ENCODE measurements at regions not wholly inside any gene's neighbourhood (a gene's known extent, or its start where the extent isn't known, plus 50 kb on each side); places are given as distances from the start of the nearest gene placed in this dataset.

GRCh38 chr9:106532306-106533015, 330.5 kb upstream of the ZNF462 start:
- ATAC-seq (ENCODE audit: low read depth in 2 of 2): no peak
- no peaks in the 10 kb centered on the region for H3K9me3 ChIP-seq (ENCODE audit: control insufficient read depth in 2 of 2, low read length in 2 of 2)
- H3K27ac ChIP-seq (ENCODE audit: insufficient read depth, low read length, poor library complexity, severe bottlenecking): no peak overlapping the region
- DNase-seq: no peak
- no peaks in the 10 kb centered on the region for H3K4me1 ChIP-seq (ENCODE audit: control insufficient read depth, insufficient read depth, low read length, poor library complexity, severe bottlenecking)
- no peaks in the 10 kb centered on the region for H3K27me3 ChIP-seq (ENCODE audit: control insufficient read depth, insufficient read depth, low read length)
- no peak overlapping the region for H3K4me3 ChIP-seq (ENCODE audit: low read depth, low read length)
- no peak overlapping the region for H3K27ac Mint-ChIP-seq
- H3K4me3 Mint-ChIP-seq: no peak overlapping the region
- no peaks in the 10 kb centered on the region for H3K4me1 Mint-ChIP-seq
- no peaks in the 10 kb centered on the region for H3K36me3 ChIP-seq (ENCODE audit: control insufficient read depth, insufficient read depth, low read length)
- peaks cover 1 to 13% (median 6%) of the 10 kb centered on the region in 7 donors for H3K9me3 Mint-ChIP-seq
- H3K36me3 Mint-ChIP-seq: no peaks in the 10 kb centered on the region
- no peaks in the 10 kb centered on the region for H3K27me3 Mint-ChIP-seq

GRCh38 chr9:106534800-106535199, 328.2 kb upstream of the ZNF462 start:
- Mint-ChIP-seq H3K9me3 (peaks cover 0 to 10% (median 3%) of the 10 kb centered on the region in 7 donors), H3K4me1 (no peaks in the 10 kb centered on the region), H3K27ac (no peak overlapping the region), H3K27me3 (no peaks in the 10 kb centered on the region), H3K36me3 (no peaks in the 10 kb centered on the region), H3K4me3 (no peak overlapping the region)
- ATAC-seq (ENCODE audit: low read depth in 2 of 2) (no peak), DNase-seq (no peak)
- H3K27me3 ChIP-seq (ENCODE audit: control insufficient read depth, insufficient read depth, low read length): no peaks in the 10 kb centered on the region
- H3K9me3 ChIP-seq (ENCODE audit: control insufficient read depth in 2 of 2, low read length in 2 of 2): no peaks in the 10 kb centered on the region
- H3K27ac ChIP-seq (ENCODE audit: insufficient read depth, low read length, poor library complexity, severe bottlenecking): no peak overlapping the region
- no peaks in the 10 kb centered on the region for H3K36me3 ChIP-seq (ENCODE audit: control insufficient read depth, insufficient read depth, low read length)
- no peaks in the 10 kb centered on the region for H3K4me1 ChIP-seq (ENCODE audit: control insufficient read depth, insufficient read depth, low read length, poor library complexity, severe bottlenecking)
- no peak overlapping the region for H3K4me3 ChIP-seq (ENCODE audit: low read depth, low read length)

GRCh38 chr9:106535439-106535838, 327.5 kb upstream of the ZNF462 start:
- ATAC-seq (ENCODE audit: low read depth in 2 of 2): no peak
- no peak overlapping the region for H3K27ac Mint-ChIP-seq
- H3K36me3 Mint-ChIP-seq: no peaks in the 10 kb centered on the region

GRCh38 chr9:106557996-106558667, 304.8 kb upstream of the ZNF462 start:
- Mint-ChIP-seq H3K9me3 (peaks cover 3 to 14% (median 9%) of the 10 kb centered on the region in 7 donors), H3K27me3 (no peaks in the 10 kb centered on the region), H3K4me3 (no peak overlapping the region), H3K36me3 (no peaks in the 10 kb centered on the region), H3K27ac (no peak overlapping the region), H3K4me1 (no peaks in the 10 kb centered on the region)
- Histone ChIP-seq H3K36me3 (ENCODE audit: control insufficient read depth, insufficient read depth, low read length) (no peaks in the 10 kb centered on the region), H3K27me3 (ENCODE audit: control insufficient read depth, insufficient read depth, low read length) (no peaks in the 10 kb centered on the region), H3K4me3 (ENCODE audit: low read depth, low read length) (no peak overlapping the region), H3K4me1 (ENCODE audit: control insufficient read depth, insufficient read depth, low read length, poor library complexity, severe bottlenecking) (no peaks in the 10 kb centered on the region), H3K27ac (ENCODE audit: insufficient read depth, low read length, poor library complexity, severe bottlenecking) (no peak overlapping the region), H3K9me3 (ENCODE audit: control insufficient read depth in 2 of 2, low read length in 2 of 2) (no peaks in the 10 kb centered on the region)
- no peak for ATAC-seq (ENCODE audit: low read depth in 2 of 2)
- no peak for DNase-seq

More at GRCh38 chr9:106535439-106535838, 327.5 kb upstream of the ZNF462 start:
- H3K9me3 Mint-ChIP-seq: peaks cover 0 to 10% (median 0%) of the 10 kb centered on the region in 7 donors
- no peaks in the 10 kb centered on the region for H3K4me1 Mint-ChIP-seq
- H3K27me3 Mint-ChIP-seq: no peaks in the 10 kb centered on the region
- no peak overlapping the region for H3K4me3 Mint-ChIP-seq
- Histone ChIP-seq H3K27me3 (ENCODE audit: control insufficient read depth, insufficient read depth, low read length) (no peaks in the 10 kb centered on the region), H3K36me3 (ENCODE audit: control insufficient read depth, insufficient read depth, low read length) (no peaks in the 10 kb centered on the region), H3K27ac (ENCODE audit: insufficient read depth, low read length, poor library complexity, severe bottlenecking) (no peak overlapping the region), H3K4me1 (ENCODE audit: control insufficient read depth, insufficient read depth, low read length, poor library complexity, severe bottlenecking) (no peaks in the 10 kb centered on the region), H3K9me3 (ENCODE audit: control insufficient read depth in 2 of 2, low read length in 2 of 2) (no peaks in the 10 kb centered on the region), H3K4me3 (ENCODE audit: low read depth, low read length) (no peak overlapping the region)
- no peak for DNase-seq

- Histone ChIP-seq H3K9me3 (ENCODE audit: control insufficient read depth in 2 of 2, low read length in 2 of 2) (peaks cover 0 to 2% of the 10 kb centered on the region in 2 experiments), H3K27me3 (ENCODE audit: control insufficient read depth, insufficient read depth, low read length) (no peaks in the 10 kb centered on the region), H3K36me3 (ENCODE audit: control insufficient read depth, insufficient read depth, low read length) (no peaks in the 10 kb centered on the region), H3K4me3 (ENCODE audit: low read depth, low read length) (no peak overlapping the region), H3K27ac (ENCODE audit: insufficient read depth, low read length, poor library complexity, severe bottlenecking) (no peak overlapping the region), H3K4me1 (ENCODE audit: control insufficient read depth, insufficient read depth, low read length, poor library complexity, severe bottlenecking) (no peaks in the 10 kb centered on the region)
- no peaks in the 10 kb centered on the region for H3K4me1 Mint-ChIP-seq
- no peaks in the 10 kb centered on the region for H3K36me3 Mint-ChIP-seq
- peaks cover 3 to 11% (median 6%) of the 10 kb centered on the region in 7 donors for H3K9me3 Mint-ChIP-seq
- no peaks in the 10 kb centered on the region for H3K27me3 Mint-ChIP-seq
- H3K27ac Mint-ChIP-seq: no peak overlapping the region
- DNase-seq (no peak), ATAC-seq (ENCODE audit: low read depth in 2 of 2) (no peak)
- no peak overlapping the region for H3K4me3 Mint-ChIP-seq
Observed at GRCh38 chr9:106560540-106560939, 302.4 kb upstream of the ZNF462 start.

GRCh38 chr9:106575823-106576222, 287.1 kb upstream of the ZNF462 start:
- Histone ChIP-seq H3K9me3 (ENCODE audit: control insufficient read depth in 2 of 2, low read length in 2 of 2) (peaks cover 0 to 24% of the 10 kb centered on the region in 2 experiments), H3K36me3 (ENCODE audit: control insufficient read depth, insufficient read depth, low read length) (no peaks in the 10 kb centered on the region), H3K27me3 (ENCODE audit: control insufficient read depth, insufficient read depth, low read length) (no peaks in the 10 kb centered on the region), H3K4me1 (ENCODE audit: control insufficient read depth, insufficient read depth, low read length, poor library complexity, severe bottlenecking) (no peaks in the 10 kb centered on the region), H3K4me3 (ENCODE audit: low read depth, low read length) (no peak overlapping the region), H3K27ac (ENCODE audit: insufficient read depth, low read length, poor library complexity, severe bottlenecking) (no peak overlapping the region)
- no peaks in the 10 kb centered on the region for H3K4me1 Mint-ChIP-seq
- no peak overlapping the region for H3K27ac Mint-ChIP-seq
- H3K4me3 Mint-ChIP-seq: no peak overlapping the region
- ATAC-seq (ENCODE audit: low read depth in 2 of 2): no peak
- no peaks in the 10 kb centered on the region for H3K27me3 Mint-ChIP-seq
- peaks cover 3 to 22% (median 13%) of the 10 kb centered on the region in 7 donors for H3K9me3 Mint-ChIP-seq
- no peak for DNase-seq
- no peaks in the 10 kb centered on the region for H3K36me3 Mint-ChIP-seq

- Mint-ChIP-seq H3K4me3 (no peak overlapping the region), H3K36me3 (no peaks in the 10 kb centered on the region), H3K9me3 (peaks cover 3 to 23% (median 10%) of the 10 kb centered on the region in 7 donors), H3K4me1 (no peaks in the 10 kb centered on the region), H3K27ac (no peak overlapping the region), H3K27me3 (no peaks in the 10 kb centered on the region)
- Histone ChIP-seq H3K27me3 (ENCODE audit: control insufficient read depth, insufficient read depth, low read length) (no peaks in the 10 kb centered on the region), H3K4me3 (ENCODE audit: low read depth, low read length) (no peak overlapping the region), H3K9me3 (ENCODE audit: control insufficient read depth in 2 of 2, low read length in 2 of 2) (peaks cover 0 to 24% of the 10 kb centered on the region in 2 experiments), H3K36me3 (ENCODE audit: control insufficient read depth, insufficient read depth, low read length) (no peaks in the 10 kb centered on the region), H3K27ac (ENCODE audit: insufficient read depth, low read length, poor library complexity, severe bottlenecking) (no peak overlapping the region), H3K4me1 (ENCODE audit: control insufficient read depth, insufficient read depth, low read length, poor library complexity, severe bottlenecking) (no peaks in the 10 kb centered on the region)
- ATAC-seq (ENCODE audit: low read depth in 2 of 2) (no peak), DNase-seq (no peak)
Observed at GRCh38 chr9:106576232-106576760, 286.7 kb upstream of the ZNF462 start.
